ENCODE measurements at regions not wholly inside any gene's neighbourhood (a gene's known extent, or its start where the extent isn't known, plus 50 kb on each side); places are given as distances from the start of the nearest gene placed in this dataset.

DNA sequence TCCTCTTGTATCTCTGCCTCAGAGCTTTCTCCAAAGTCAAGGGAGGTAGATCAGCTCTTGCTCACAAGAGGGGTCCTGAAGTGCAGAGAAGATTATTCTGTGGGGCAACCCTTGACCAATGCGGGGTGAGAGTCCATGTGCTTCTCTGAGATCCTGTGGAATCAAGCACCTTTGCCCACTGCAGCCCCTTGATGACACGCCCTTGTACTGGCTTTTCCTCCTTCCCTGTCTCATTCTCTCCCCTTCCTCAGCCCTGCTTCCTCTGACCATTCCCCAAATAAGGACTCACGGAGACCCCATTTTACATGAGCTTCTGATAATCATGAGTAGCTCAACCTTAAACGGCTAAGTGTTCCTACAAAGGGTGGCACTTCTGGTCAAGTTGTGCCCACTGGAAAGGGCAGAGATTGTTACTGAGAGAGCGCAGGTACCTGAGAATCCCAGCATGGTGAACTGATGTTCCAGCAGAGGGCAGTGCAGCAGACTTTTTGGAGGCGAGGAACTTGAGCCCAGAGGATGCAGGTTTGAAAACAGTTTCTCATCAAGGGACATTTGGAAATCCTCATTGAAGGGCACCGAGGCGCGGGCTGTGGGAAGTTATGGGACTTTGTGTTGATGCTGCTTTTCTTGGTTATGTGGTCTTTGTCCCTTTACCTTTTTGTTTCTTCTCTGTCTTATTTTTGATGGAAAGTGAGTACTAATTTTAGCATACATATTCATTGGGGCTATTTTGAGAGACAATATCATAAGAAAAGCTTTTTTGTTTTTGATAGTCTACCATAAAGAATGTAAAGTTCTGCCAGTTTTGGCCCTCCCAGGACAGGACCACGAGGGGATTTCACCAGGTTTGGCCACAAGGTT, 201.3 kb downstream of the RBM46 start:
- peak; percentile 55 for DNase-seq (ENCODE audit: low read depth)

DNA sequence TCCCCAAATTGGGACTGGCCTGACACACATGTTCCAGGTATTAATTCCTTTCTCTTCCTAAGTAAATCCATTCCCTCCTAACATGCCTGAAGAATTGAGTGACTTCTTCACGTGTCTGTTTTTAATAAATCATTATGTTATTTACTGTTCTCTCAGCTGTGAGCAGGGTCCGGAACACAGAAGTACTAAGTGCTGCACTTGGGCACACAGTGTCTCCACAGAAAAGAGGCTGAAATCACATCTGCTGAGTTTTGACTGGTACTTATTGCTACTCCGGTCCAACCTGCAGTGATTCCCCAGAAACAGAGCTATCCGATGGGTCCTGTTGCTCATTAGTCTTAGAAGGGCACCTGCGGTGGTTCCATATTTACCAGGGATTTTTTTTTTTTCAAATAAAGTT, 202.6 kb downstream of the RBM46 start:
- DNase-seq (ENCODE audit: low read depth): no peak

DNA sequence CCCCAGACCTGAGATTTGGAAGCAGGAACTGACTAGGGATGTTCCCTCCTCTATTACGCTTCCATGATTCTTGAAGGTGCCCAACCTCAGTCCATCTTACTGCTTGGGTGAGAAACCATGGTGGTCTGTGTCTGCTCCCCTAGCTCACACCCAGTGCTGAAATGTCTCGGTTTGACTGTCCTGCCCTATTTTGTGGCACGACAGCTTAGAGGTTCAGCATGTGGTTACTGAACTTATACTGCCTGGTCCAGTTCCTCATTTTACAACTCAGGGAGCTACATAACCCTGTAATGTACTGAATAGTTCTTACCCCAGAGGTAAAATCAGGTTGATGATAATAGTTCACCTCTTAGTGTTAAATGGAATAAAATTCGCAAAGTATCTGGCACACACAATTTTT, 203.1 kb downstream of the RBM46 start:
- DNase-seq (ENCODE audit: low read depth): no peak

DNA sequence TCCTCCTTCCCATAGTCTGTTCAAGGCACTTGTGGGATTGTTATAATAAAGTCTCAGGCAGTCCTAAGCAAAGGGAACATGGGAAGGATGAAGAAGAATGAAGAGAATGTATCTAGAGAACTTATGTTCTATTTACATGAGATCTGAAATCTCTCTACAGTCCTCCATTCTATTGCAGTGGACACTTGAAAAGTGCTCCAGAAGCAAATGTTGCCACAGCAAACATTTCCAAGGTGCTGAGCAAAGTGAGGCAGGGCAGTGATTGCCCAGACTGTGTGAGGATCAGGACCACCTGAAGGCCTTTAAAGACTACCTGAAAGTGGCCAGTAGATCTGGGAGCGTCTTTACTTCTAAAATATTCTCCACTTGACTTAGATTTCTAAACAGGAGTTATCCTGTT, 203.5 kb downstream of the RBM46 start:
- DNase-seq (ENCODE audit: low read depth): no peak

DNA sequence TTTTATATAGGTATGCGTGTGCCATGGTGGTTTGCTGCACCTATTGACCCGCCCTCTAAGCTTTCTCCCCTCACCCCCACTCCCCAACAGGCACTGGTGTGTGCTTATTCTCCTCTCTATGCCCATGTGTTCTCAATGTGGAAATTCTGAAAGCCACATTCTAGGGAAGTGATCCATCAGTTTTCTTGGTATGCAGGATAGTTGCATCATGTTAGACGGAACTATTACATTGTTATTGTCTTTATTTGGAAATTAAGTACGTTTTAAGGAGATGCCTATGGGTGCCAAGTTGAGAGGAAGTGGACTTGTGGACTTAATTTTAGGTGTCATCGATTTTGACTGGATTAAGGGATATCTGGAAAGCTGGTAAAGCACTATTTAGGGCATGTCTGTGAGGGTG, 204.6 kb downstream of the RBM46 start:
- no peak for DNase-seq (ENCODE audit: low read depth)

DNA sequence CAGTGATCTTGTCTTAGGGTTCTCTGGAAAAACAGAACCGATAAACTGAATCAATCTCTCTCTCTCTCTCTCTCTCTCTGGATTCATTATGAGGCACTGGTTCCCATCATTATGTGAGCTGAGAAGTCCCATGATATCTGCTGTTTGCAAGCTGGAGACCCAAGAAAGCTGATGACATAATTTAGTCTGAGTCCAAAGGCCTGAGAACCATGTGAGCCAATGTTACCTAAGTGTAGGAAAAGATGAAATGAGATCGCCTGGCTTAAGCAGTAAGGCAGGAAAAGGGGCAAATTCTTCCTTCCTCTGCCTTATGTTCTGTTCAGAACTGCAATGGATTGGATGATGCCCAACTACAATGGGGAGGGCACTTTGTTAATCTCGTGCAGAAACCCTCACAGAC, 207.4 kb downstream of the RBM46 start:
- no peak for DNase-seq (ENCODE audit: low read depth)

DNA sequence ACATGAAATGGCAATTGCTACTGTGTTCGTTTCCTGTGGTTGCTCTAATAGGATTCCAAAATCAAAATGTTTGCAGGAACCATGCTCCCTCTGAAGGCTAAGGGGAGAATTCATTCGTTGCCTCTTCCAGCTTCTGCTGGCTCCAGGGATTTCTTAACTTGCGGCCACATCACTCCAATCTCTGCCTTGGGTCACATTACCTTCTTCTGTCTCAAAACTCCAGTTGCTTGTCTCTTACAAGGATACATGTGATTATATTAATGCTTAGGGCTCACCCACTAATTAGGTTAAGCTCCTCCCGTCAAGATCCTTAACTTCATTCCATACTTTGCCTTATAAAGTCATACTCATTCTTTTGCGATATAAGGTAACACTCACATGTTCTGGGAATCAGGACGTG, 208.4 kb downstream of the RBM46 start:
- no peak for DNase-seq (ENCODE audit: low read depth)

DNA sequence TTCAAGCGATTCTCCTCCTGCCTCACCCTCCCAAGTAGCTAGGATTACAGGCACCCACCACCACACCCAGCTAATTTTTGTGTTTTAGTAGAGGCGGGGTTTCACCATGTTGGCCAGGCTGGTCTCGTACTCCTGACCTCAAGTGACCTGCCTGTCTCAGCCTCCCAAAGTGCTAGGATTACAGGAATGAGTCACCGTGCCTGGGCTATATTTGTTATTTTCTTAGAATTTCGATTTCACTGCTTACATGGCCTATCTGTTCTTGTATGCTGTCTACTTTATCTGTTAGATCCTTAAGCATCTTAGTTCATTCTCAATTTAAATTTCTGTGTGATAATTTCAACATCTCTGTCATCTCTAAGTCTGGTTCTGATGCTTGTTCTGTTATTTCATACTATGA, 210.6 kb upstream of the NPY2R start:
- peak; percentile 81 for DNase-seq (ENCODE audit: low read depth)

DNA sequence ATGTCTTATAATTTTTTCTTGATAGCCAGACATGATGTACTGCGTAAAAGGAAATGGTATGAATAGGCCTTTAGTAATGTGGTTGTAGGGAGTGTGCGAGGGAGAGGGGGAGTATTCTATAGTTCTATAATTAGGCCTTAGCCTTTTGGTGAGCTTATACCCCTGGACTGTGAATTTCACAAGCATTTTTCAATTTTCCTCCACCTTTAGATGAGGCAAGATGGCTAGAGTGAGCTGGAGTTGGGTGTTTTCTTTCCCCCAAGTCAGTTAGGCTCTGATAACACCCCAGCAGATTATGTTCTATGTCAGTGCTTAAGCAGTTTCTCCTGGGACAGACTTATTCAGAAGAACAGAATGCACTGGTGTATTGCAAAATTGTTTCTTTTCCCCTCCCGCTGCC, 210.2 kb upstream of the NPY2R start:
- DNase-seq (ENCODE audit: low read depth): peak; percentile 80

DNA sequence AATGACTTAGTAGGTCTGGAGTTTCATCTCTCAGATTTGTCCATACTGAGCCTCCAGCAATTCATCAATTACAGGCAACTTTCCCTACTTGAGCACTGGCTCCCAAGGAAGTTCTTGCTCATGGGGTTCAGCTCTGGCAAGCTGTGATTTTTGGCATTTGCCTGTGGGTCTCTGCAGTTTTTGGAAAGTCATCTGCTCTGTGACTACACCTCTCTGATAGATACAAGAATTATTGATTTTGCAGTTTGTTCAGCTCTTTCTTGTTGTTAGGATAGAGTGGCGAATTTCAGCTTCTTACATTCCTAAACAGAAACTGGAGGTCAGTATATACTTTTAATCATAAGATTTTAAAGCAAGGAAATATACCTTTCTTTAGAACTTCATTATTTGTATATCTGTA, 209.7 kb upstream of the NPY2R start:
- DNase-seq (ENCODE audit: low read depth): no peak

DNA sequence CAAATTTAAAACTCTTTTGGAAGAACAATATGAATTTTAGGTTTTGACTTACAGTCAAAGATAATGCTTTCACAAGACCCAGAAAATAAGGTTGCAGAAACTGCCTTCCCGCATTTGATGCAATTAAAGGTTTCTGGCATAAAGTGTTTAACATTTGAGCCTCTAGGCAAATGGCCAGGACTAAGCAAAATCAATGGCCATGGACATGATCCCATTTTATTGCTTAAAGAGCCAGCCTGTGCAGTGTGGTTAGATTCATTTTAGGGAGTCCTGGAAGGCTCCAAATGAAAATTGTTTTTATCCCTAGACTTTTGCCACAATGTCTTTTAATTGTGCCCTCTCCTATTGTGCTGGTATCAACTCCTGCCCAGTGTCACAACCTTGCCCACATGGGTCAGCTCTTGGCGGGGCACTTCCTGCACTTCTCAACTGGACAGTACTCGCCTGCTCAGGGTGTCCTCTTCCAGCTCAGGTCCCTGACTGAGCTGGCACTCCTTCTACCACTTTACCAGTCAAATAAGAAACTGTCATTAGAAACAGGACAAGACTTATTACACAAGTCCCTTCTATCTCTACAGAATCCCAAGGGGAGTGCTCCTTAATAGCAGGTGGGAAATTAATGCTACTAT, 208.4 kb upstream of the NPY2R start:
- no peak for DNase-seq (ENCODE audit: low read depth)

DNA sequence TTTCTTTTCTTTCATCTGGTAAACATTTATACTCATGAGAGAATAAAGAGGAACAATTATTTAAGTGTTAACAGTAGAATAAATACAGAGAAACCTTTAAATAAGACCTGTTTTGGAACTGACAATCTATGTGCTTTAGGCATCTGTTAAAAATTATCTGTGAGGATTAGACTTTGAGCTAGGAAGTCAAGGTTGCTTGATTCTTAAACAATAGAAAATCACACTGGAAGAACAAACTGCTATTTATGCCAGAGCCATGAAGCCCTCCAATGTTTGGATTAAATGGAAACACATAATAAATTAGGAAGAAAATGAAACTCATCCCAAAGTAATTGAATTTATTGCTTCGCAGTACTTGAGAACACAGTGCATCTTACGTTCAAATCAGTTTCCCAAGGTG, 207.2 kb upstream of the NPY2R start:
- DNase-seq (ENCODE audit: low read depth): no peak

DNA sequence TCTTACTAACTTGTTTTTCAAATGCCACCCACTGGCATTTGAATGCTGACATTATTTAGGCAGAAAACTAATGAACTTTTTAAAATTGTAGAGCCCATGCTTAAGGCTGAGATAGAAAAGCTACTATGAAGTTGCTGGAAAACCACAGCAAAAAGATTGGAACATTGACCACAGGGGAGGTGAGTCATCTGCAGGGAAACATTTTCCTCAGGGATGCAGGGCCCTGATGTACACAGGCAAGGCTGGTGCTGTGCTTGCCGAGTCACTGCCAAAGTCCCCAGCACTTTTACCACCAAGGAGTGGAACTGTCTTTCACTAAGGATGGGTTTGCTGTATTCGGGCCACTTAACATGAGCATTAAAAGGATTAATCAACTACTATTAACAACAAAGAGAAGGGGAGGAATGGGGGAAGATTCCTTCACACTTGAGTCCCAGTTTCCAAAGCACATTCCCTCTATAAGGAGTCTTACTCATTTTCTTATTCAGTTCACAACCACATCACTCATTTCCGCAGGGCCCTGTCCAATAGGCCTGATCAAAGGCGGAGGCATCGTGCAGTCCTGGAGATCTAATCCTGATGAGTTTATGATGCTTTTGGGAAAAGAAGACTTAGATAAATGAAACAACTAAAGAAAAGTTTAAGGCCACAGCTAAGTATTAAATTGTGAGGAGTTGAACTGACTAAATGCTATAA, 202.9 kb upstream of the NPY2R start:
- DNase-seq (ENCODE audit: low read depth): peak; percentile 89

DNA sequence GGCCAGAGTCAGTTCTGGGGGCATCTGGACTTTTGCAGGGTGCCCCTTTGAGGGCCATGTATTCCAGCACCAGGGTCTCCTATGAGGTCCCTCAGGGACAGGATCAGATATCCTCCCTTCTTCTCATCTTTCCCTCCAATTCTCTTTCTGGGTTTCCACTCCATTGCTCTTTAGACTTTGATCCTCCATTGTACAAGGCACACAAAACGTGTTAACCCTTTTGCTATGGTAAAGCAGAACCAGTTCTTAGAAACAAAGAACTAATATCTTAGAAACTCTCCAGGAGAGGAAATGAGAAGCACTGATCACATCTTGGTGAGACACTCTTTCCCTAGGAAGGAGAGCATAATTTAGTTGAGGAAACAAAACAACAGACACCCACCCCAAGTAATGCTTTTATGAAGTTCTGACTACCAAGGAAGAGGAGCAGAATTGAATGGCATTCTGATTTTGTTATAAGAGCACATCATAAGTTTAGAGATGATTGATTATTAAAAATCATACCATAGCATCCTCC, 200.7 kb upstream of the NPY2R start:
- no peak for DNase-seq (ENCODE audit: low read depth)

DNA sequence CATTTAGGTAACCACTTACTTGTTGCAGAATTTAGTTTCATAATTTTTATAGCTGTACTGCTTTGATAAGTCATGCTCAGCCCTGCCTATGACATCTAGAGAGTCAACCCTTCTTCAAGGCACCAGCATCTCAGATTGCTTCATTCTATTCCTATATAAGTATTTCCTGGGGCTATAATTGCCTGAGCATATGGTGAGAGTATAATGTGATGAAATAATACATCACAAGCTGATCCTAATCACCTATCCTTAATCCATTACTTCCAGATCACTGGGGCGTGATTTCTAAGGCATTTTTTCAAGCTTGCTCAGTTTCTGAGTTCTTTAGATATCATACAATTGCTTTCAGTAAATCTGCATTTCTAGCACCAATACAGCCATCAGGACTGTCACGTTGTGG, 200.0 kb upstream of the NPY2R start:
- no peak for DNase-seq (ENCODE audit: low read depth)

DNA sequence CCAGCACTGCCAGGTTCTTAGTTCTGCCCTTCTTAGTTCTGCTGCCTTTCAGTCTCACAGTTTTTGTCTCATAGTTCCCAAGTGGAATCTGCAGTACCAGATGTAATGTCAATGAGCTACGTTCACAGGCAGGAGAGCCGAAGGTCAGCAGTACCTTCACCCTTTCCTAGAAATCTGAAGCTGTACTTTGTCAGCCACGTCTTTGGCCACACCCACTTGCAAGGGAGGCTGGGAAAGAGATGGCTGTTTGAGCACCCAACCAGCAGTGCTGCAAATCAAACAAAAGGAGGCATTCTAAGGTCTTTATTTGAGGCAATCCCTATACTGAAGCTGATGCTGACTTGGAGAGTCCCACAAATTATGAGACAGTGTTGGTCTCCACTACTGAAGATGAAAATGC, 199.1 kb upstream of the NPY2R start:
- DNase-seq (ENCODE audit: low read depth): no peak

DNA sequence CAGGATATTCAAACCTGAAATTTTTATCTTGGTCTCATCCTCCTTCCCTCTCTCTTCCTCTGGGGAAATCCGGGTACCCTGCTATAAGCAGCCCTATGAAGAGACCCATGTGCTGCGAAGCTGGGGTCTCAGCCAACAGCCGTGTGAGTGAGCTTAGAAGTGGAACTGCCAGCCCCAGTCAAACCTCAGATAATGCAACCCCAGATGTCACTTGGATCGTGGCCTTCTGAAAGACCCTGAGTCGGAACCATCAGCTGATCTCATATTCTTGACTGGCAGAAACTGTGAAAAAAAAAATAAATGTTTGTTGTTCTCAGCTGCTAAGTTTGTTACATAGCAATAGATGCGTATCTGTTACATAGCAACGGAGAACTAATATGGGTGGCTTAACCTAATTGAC, 198.1 kb upstream of the NPY2R start:
- no peak for DNase-seq (ENCODE audit: low read depth)

DNA sequence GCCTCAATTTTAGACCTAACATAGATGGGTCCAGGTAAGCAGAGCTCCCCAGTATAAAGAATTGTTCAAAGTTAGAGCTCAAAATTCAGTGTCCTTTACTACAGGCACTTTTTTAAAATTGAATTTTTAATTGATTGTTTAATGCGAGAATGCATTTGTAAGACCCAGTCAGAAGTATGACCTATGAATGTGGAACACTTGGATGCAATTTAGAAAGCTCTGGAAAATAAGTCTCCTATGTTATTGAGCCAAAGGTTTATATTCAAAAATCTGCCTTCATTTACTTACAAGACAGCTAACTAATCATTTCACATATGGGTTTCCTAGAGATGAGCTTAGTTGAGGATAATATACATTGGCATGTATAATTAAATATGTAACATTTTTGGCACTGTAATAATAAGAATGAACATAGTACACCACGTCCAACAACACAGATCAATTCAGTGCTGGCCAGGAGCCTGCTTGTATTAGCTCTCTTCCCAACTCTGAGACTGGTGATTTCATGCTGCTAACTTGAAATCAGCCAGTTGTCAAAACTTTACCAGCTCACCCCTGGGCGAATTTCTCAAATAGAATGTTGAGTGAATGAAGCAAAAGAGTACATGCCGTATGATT, 197.2 kb upstream of the NPY2R start:
- no peak for DNase-seq (ENCODE audit: low read depth)

DNA sequence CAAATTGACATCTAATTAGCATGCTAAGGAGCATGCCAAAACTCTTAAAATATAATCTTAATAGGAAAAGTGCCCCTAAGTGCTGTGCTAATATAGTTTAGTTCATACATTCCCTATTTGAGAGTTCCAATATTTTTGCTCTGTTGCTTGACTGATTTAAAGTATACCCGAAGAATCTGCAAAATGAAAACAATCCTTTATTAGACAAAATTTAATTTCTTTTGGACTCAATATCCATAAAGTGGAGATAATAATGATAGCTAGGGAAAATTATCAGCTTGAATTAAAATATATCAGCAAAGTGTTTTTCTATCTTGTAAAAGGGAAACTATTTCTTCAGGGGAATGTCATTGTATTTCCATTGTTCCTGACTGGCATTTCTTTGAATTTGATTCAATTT, 196.0 kb upstream of the NPY2R start:
- no peak for DNase-seq (ENCODE audit: low read depth)

DNA sequence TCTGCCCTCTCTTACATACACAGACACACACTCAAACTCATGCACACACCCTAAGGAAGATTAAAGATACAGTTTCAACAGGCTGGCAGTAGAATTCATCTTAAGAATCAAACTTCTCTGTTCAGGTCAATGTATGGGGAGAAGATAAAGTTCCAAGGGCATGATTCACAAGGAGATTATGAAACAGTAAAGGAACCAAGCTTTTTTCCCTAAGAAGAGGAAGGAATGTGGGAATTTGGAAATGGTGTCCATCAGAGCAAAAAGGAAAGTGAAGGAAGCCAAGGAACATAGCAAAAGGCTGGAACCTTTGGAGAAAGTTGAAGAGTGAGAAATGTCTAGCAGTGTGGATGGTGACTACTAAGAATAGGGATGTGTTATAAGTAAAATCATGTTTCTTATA, 191.0 kb upstream of the NPY2R start:
- peak; percentile 25 for DNase-seq (ENCODE audit: low read depth)

DNA sequence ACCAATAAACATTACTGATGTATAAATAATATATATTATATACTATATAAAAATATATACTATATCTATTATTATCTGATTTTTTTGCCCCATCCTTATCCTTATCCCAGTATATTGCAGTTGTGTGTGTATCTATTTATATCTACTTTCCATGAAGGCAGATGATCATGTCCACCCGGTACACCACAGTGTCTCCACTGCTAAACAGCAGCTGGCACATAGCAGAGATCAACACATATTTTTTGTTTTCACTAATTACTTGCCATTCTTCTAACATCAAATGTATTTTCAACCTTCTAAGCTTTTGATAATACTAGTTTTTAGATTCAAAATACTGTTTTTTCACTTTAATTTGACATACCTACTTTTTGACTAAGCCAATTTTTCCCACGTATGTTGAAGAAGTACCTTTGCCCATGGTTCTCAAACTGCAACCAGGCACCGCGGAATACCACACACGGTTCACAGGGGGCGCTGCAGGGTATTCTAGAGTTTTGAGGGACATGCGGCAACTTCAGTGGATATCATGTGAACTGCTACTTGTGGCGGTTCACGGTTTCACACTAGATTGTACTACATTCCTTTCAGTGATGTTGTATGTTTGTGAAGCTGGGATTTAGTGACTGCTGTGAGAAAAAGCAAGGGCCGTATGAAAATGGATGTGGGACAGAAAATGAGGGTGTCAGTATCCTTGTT, 182.5 kb upstream of the NPY2R start:
- DNase-seq (ENCODE audit: low read depth): peak; percentile 20
